ENCODE measurements at regions not wholly inside any gene's neighbourhood (a gene's known extent, or its start where the extent isn't known, plus 50 kb on each side); places are given as distances from the start of the nearest gene placed in this dataset.

GRCh38 chr16:64422259-64422658 lies 699.6 kb downstream of the CDH11 start:
- Mint-ChIP-seq H3K27me3 (no peaks in the 10 kb centered on the region), H3K4me3 (no peak overlapping the region), H3K4me1 (no peaks in the 10 kb centered on the region), H3K9me3 (peaks cover 7 to 22% of the 10 kb centered on the region in 2 donors), H3K27ac (no peak overlapping the region)
- DNase-seq: no peak
- ATAC-seq: no peak

GRCh38 chr16:64421515-64421914 lies 700.3 kb downstream of the CDH11 start:
- Mint-ChIP-seq H3K27me3 (no peaks in the 10 kb centered on the region), H3K27ac (peak overlapping the region in 1 of 2 donors; percentile 48), H3K4me3 (no peak overlapping the region), H3K4me1 (no peaks in the 10 kb centered on the region), H3K9me3 (peaks cover 7 to 22% of the 10 kb centered on the region in 2 donors)
- ATAC-seq: no peak
- DNase-seq: no peak

DNA sequence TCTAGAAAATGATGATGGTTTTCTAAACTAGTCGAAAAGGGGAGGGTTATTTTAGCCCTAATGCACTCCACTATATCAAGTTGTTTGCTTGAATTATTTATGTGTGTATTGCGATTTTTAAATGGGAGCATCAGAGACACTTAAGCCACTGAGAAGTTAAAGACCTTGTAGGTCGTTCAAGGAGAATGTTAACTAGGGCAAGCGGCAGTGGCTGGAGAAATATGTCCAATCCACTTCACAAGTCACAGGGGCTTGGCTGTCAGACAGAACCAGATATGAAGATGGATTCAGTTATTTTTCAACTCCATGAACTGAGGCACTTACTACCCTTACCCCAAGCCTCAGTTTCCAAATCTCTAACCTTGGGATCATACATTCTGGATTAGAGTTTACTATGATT lies 702.0 kb downstream of the CDH11 start:
- Mint-ChIP-seq H3K4me3 (no peak overlapping the region), H3K4me1 (no peaks in the 10 kb centered on the region), H3K9me3 (peaks cover 15 to 22% of the 10 kb centered on the region in 2 donors), H3K27me3 (no peaks in the 10 kb centered on the region), H3K27ac (no peak overlapping the region)
- no peak for ATAC-seq
- no peak for DNase-seq

- H3K4me3 Mint-ChIP-seq: no peak overlapping the region
- no peaks in the 10 kb centered on the region for H3K4me1 Mint-ChIP-seq
- no peak for DNase-seq
- no peak for ATAC-seq
- peaks cover 18 to 22% of the 10 kb centered on the region in 2 donors for H3K9me3 Mint-ChIP-seq
- H3K27ac Mint-ChIP-seq: no peak overlapping the region
- no peaks in the 10 kb centered on the region for H3K27me3 Mint-ChIP-seq
These were observed 704.1 kb downstream of the CDH11 start for GRCh38 chr16:64417711-64418227.

DNA sequence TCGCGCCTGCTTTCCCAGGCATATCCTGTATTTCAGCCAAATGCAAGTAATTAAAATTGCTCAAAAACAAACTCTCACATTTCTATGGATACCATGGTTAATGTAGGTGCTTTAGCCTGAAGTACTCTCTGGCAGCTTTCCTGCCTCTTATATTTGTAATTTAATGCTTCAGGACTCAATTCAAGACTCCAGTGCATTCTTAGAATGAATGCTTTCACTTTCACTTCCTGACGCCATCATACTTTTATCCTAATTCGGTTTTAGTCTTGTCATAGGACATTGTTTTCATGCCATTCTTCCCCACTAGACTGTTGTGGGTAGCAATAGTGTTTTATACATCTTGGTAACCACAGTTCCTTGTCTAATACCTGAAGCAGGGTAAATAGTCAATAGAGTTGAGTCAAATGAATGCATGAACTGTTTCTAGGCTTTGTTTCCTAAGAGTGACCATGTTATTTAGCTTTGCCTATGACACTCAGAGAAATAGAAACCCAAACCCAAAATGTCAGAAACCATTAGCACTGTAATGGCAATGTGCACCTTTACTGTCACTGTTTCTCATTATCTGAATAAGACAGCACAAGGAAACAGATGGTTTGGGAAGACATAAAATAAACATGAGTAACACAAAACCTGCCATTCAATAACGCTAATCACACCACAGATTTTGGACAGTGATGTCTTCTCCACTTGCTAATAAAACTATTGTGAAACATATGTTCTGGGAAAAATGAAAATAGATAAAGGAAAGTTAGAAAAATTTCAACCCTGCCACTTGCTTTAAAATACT lies 705.5 kb downstream of the CDH11 start:
- Mint-ChIP-seq H3K9me3 (peaks cover 17 to 28% of the 10 kb centered on the region in 2 donors), H3K4me1 (no peaks in the 10 kb centered on the region), H3K4me3 (no peak overlapping the region), H3K27ac (no peak overlapping the region), H3K27me3 (no peaks in the 10 kb centered on the region)
- ATAC-seq (no peak), DNase-seq (no peak)

- no peak overlapping the region for H3K27ac Mint-ChIP-seq
- no peak for DNase-seq
- H3K9me3 Mint-ChIP-seq: peaks cover 19 to 21% of the 10 kb centered on the region in 2 donors
These were observed 709.1 kb downstream of the CDH11 start for GRCh38 chr16:64412578-64413280.

GRCh38 chr16:64410306-64410705 lies 711.6 kb downstream of the CDH11 start:
- no peak overlapping the region for H3K27ac Mint-ChIP-seq
- no peaks in the 10 kb centered on the region for H3K27me3 Mint-ChIP-seq
- peaks cover 23% of the 10 kb centered on the region in 2 donors for H3K9me3 Mint-ChIP-seq
- ATAC-seq: no peak
- H3K4me1 Mint-ChIP-seq: no peaks in the 10 kb centered on the region
- DNase-seq: no peak
- no peak overlapping the region for H3K4me3 Mint-ChIP-seq

More at GRCh38 chr16:64412578-64413280, 709.1 kb downstream of the CDH11 start:
- no peak for ATAC-seq
- Mint-ChIP-seq H3K4me1 (no peaks in the 10 kb centered on the region), H3K4me3 (no peak overlapping the region), H3K27me3 (no peaks in the 10 kb centered on the region)

DNA sequence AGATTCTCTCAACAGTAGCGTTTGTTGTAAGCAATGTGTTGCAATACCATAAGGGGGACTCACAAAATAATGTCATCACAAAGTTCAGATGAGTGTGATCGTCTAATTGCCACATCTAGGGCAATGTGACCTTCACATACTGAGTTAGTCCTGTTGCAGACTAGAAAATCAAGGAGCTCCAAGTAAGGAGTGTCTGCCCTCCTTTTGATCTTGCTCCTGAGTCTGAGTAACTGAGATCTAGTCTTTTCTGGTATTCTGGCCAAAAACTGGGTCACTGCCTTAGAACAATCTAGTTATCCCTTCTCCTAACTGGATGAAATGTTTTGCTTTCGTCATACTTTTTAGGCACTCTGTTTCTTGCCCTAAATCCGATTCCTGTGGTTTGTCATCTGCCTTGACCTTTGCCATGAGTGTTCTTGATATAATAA lies 712.1 kb downstream of the CDH11 start:
- H3K27ac Mint-ChIP-seq: no peak overlapping the region
- no peak overlapping the region for H3K4me3 Mint-ChIP-seq
- H3K27me3 Mint-ChIP-seq: no peaks in the 10 kb centered on the region
- no peak for ATAC-seq
- H3K4me1 Mint-ChIP-seq: no peaks in the 10 kb centered on the region
- peaks cover 21 to 23% of the 10 kb centered on the region in 2 donors for H3K9me3 Mint-ChIP-seq
- DNase-seq: no peak

- ATAC-seq: no peak
- no peak for DNase-seq
- no peaks in the 10 kb centered on the region for H3K4me1 Mint-ChIP-seq
- H3K27me3 Mint-ChIP-seq: no peaks in the 10 kb centered on the region
- peaks cover 20 to 21% of the 10 kb centered on the region in 2 donors for H3K9me3 Mint-ChIP-seq
- H3K27ac Mint-ChIP-seq: no peak overlapping the region
- no peak overlapping the region for H3K4me3 Mint-ChIP-seq
These were observed 713.2 kb downstream of the CDH11 start for GRCh38 chr16:64408699-64409098.

- DNase-seq (no peak), ATAC-seq (no peak)
- H3K4me1 Mint-ChIP-seq: no peaks in the 10 kb centered on the region
- peaks cover 8 to 16% of the 10 kb centered on the region in 2 donors for H3K9me3 Mint-ChIP-seq
- no peaks in the 10 kb centered on the region for H3K27me3 Mint-ChIP-seq
- H3K27ac Mint-ChIP-seq: no peak overlapping the region
- no peak overlapping the region for H3K4me3 Mint-ChIP-seq
These were observed 715.1 kb downstream of the CDH11 start for GRCh38 chr16:64406770-64407181.

GRCh38 chr16:64403352-64403751 lies 718.5 kb downstream of the CDH11 start:
- Mint-ChIP-seq H3K9me3 (peaks cover 6 to 8% of the 10 kb centered on the region in 2 donors), H3K4me3 (no peak overlapping the region), H3K4me1 (no peaks in the 10 kb centered on the region), H3K27me3 (no peaks in the 10 kb centered on the region), H3K27ac (no peak overlapping the region)
- no peak for ATAC-seq
- no peak for DNase-seq

- no peak overlapping the region for H3K27ac Mint-ChIP-seq
- peaks cover 0 to 13% of the 10 kb centered on the region in 2 donors for H3K9me3 Mint-ChIP-seq
- no peaks in the 10 kb centered on the region for H3K27me3 Mint-ChIP-seq
- H3K4me3 Mint-ChIP-seq: no peak overlapping the region
- DNase-seq (no peak), ATAC-seq (no peak)
- no peaks in the 10 kb centered on the region for H3K4me1 Mint-ChIP-seq
These were observed 723.1 kb downstream of the CDH11 start for GRCh38 chr16:64398793-64399192.

GRCh38 chr16:64397945-64398508 lies 723.8 kb downstream of the CDH11 start:
- peaks cover 0 to 13% of the 10 kb centered on the region in 2 donors for H3K9me3 Mint-ChIP-seq
- no peaks in the 10 kb centered on the region for H3K4me1 Mint-ChIP-seq
- H3K27me3 Mint-ChIP-seq: no peaks in the 10 kb centered on the region
- no peak overlapping the region for H3K27ac Mint-ChIP-seq
- DNase-seq (no peak), ATAC-seq (no peak)
- H3K4me3 Mint-ChIP-seq: no peak overlapping the region

- peaks cover 0 to 13% of the 10 kb centered on the region in 2 donors for H3K9me3 Mint-ChIP-seq
- H3K4me1 Mint-ChIP-seq: no peaks in the 10 kb centered on the region
- no peak overlapping the region for H3K4me3 Mint-ChIP-seq
- DNase-seq (no peak), ATAC-seq (no peak)
- no peaks in the 10 kb centered on the region for H3K27me3 Mint-ChIP-seq
- no peak overlapping the region for H3K27ac Mint-ChIP-seq
These were observed 724.8 kb downstream of the CDH11 start for GRCh38 chr16:64397042-64397441.

GRCh38 chr16:64394061-64394460 lies 727.8 kb downstream of the CDH11 start:
- ATAC-seq: no peak
- Mint-ChIP-seq H3K27ac (no peak overlapping the region), H3K4me1 (no peaks in the 10 kb centered on the region), H3K27me3 (no peaks in the 10 kb centered on the region), H3K4me3 (no peak overlapping the region), H3K9me3 (peaks cover 0 to 21% of the 10 kb centered on the region in 2 donors)
- no peak for DNase-seq

DNA sequence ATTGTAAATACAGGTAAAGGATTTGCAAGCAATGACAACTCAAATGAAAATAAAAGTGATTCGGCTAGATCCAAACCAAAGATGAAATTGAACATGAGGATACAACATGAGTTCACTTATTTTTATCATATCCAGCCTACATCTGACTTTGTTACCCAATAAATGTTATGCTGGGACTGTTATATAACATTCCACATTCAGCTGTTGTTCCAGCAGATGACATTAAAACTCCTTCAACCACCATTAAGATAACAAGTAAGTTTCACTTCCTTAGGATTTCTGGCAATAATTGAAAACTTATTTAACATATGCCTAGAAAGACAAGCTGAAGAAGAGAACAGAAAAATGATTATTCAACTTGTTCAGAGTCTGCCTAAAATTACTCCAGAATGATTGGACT lies 729.4 kb downstream of the CDH11 start:
- H3K4me1 Mint-ChIP-seq: no peaks in the 10 kb centered on the region
- DNase-seq (no peak), ATAC-seq (no peak)
- no peaks in the 10 kb centered on the region for H3K27me3 Mint-ChIP-seq
- peaks cover 4 to 28% of the 10 kb centered on the region in 2 donors for H3K9me3 Mint-ChIP-seq
- no peak overlapping the region for H3K4me3 Mint-ChIP-seq
- H3K27ac Mint-ChIP-seq: peak overlapping the region in 1 of 2 donors; percentile 33

All from stimulated activated naive CD8-positive, alpha-beta T cell treated with anti-CD3 and anti-CD28 coated beads, Interleukin-15, amount 100 ng/mL, for 72 hours (primary cell).